ENCODE measurements at regions not wholly inside any gene's neighbourhood (a gene's known extent, or its start where the extent isn't known, plus 50 kb on each side); places are given as distances from the start of the nearest gene placed in this dataset.

DNA sequence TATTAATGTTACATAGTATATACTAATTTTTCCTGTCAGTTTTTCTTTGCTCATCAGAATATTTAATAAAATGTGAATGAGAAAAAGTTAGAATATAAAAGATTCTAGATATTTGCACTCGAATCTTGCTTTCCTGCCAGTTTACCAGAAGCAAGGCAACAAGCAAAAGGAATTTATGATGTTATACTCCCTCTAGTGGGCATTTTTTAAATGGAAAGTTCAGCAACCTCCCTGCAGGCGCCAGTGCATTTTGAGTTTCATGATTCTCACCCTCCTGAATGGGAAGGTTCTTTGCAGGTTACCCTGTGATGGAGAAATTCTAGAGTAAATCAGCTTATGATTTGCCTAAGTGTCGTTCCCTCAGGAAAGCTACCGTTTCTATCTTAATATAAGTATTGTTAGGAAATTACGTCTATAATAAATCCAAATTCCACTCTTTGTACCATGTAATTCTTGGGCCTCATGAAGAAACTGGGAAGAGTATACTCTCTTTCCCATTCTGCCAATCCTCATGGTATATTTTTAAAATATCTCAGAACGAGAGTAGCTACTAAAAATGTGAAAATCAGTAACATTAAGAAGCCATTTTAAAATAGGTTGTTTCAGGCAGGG, 350.0 kb downstream of the CRPPA start:
- ATAC-seq (peak; percentile 83), DNase-seq (ENCODE audit: low read depth, low spot score) (peak; percentile 39)
- Histone ChIP-seq H3K36me3 (ENCODE audit: control insufficient read depth, insufficient read depth, low read length) (no peaks in the 10 kb centered on the region), H3K27ac (ENCODE audit: low read length) (no peak overlapping the region), H3K4me3 (ENCODE audit: low read depth in 2 of 2, low read length in 2 of 2) (no peak overlapping the region), H3K4me1 (ENCODE audit: control insufficient read depth, insufficient read depth, low read length) (no peaks in the 10 kb centered on the region), H3K27me3 (ENCODE audit: control insufficient read depth, insufficient read depth, low read length) (peaks cover 3% of the 10 kb centered on the region), H3K9me3 (ENCODE audit: control insufficient read depth, insufficient read depth, low read depth, low read length) (no peaks in the 10 kb centered on the region)
- BruUV-seq (replicated peaks) = no TSS peak
- in situ Hi-C loops (cut with HindIII; ENCODE audit: low pct_unique_long_range_greater_than_20kb, low sequenced_read_pairs) (no loop called here), intact Hi-C loops (cut with micrococcal nuclease; ENCODE audit: unreplicated experiment) (loop anchor here (1.0 to 10.0 kb wide), 5 partner anchors 347 to 1354 kb away; no protein-coding TSS in a partner anchor)
- CTCF ChIA-PET = no interaction called here
- POLR2A ChIA-PET = no interaction called here
- TF ChIP-seq POLR2AphosphoS5 (IDR thresholded peaks at IDR 0.05; ENCODE audit: low read depth, low read length) = no peak
- peak; percentile 81 for TF ChIP-seq CTCF (IDR thresholded peaks at IDR 0.05)

DNA sequence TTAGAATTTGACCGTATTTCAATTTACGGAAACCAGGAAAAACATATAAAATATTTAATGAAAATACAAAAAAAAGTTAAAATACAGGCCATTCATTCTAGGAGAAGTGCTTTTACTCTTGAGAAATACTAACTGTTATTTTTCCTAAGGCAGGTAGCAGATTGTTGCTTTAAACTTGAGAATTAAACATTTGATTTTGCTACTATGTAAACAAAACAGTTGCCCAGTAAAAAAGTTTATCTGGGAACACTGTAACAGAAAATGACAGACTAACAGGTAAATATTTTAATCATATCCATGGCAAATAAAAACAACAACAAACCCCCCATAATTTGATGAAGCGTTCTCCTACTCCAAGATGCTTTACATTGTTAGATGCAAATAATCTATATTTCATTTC, 350.5 kb downstream of the CRPPA start:
- Histone ChIP-seq H3K4me3 (ENCODE audit: low read depth in 2 of 2, low read length in 2 of 2) (no peak overlapping the region), H3K27ac (ENCODE audit: low read length) (no peak overlapping the region), H3K9me3 (ENCODE audit: control insufficient read depth, insufficient read depth, low read depth, low read length) (no peaks in the 10 kb centered on the region), H3K27me3 (ENCODE audit: control insufficient read depth, insufficient read depth, low read length) (peaks cover 3% of the 10 kb centered on the region), H3K4me1 (ENCODE audit: control insufficient read depth, insufficient read depth, low read length) (no peaks in the 10 kb centered on the region), H3K36me3 (ENCODE audit: control insufficient read depth, insufficient read depth, low read length) (no peaks in the 10 kb centered on the region)
- BruUV-seq (replicated peaks) = no TSS peak
- intact Hi-C loops (cut with micrococcal nuclease; ENCODE audit: unreplicated experiment) (loop anchor here (1.0 to 10.0 kb wide), 5 partner anchors 346 to 1354 kb away; no protein-coding TSS in a partner anchor), in situ Hi-C loops (cut with HindIII; ENCODE audit: low pct_unique_long_range_greater_than_20kb, low sequenced_read_pairs) (no loop called here)
- POLR2A ChIA-PET = no interaction called here
- no peak for TF ChIP-seq SIN3A (IDR thresholded peaks at IDR 0.05; ENCODE audit: borderline replicate concordance, insufficient read depth, low read depth, low read length)
- no peak for TF ChIP-seq CTCF (IDR thresholded peaks at IDR 0.05)
- TF ChIP-seq, protein P1, sequence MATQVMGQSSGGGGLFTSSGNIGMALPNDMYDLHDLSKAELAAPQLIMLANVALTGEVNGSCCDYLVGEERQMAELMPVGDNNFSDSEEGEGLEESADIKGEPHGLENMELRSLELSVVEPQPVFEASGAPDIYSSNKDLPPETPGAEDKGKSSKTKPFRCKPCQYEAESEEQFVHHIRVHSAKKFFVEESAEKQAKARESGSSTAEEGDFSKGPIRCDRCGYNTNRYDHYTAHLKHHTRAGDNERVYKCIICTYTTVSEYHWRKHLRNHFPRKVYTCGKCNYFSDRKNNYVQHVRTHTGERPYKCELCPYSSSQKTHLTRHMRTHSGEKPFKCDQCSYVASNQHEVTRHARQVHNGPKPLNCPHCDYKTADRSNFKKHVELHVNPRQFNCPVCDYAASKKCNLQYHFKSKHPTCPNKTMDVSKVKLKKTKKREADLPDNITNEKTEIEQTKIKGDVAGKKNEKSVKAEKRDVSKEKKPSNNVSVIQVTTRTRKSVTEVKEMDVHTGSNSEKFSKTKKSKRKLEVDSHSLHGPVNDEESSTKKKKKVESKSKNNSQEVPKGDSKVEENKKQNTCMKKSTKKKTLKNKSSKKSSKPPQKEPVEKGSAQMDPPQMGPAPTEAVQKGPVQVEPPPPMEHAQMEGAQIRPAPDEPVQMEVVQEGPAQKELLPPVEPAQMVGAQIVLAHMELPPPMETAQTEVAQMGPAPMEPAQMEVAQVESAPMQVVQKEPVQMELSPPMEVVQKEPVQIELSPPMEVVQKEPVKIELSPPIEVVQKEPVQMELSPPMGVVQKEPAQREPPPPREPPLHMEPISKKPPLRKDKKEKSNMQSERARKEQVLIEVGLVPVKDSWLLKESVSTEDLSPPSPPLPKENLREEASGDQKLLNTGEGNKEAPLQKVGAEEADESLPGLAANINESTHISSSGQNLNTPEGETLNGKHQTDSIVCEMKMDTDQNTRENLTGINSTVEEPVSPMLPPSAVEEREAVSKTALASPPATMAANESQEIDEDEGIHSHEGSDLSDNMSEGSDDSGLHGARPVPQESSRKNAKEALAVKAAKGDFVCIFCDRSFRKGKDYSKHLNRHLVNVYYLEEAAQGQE (IDR thresholded peaks at IDR 0.05; ENCODE audit: insufficient read depth in 1 of 2, low read depth in 2 of 2, low read length in 1 of 2) = no peak
- no peak for TF ChIP-seq TCF7L2 (IDR thresholded peaks at IDR 0.05; ENCODE audit: low read depth, low read length)
- no peak for TF ChIP-seq POLR2AphosphoS5 (IDR thresholded peaks at IDR 0.05; ENCODE audit: low read depth, low read length)
- CTCF ChIA-PET = no interaction called here
- DNase-seq (ENCODE audit: low read depth, low spot score) = no peak
- no peak for ATAC-seq

All from Panc1 (cell line).